GM12878 (cell line): ENCODE measurements at regions not wholly inside any gene's neighbourhood (a gene's known extent, or its start where the extent isn't known, plus 50 kb on each side); places are given as distances from the start of the nearest gene placed in this dataset.

Source experiments
- ATAC-seq: fragments of 200-7000 bp; cut with Tn5 transposase; 3 replicates; pipeline ENCODE4 v1.9.1; 2020; ENCODE audit warnings: mild to moderate bottlenecking, moderate library complexity
- BruUV-seq: library from RNA; stranded (reverse); fragments of 400-500 nt; replicated peaks from 2 replicates; lab custom pipeline; 2021; lab: Mats Ljungman, UMichigan
- CTCF ChIA-PET: fragments of 300-600 bp; sonication (Branson Sonifier 250); formaldehyde crosslinking; extraction: SDS; loops from one replicate; lab custom pipeline; 2021; ENCODE audit warnings: inconsistent platforms; lab: Yijun Ruan, JAX
- POLR2A ChIA-PET: fragments of 350-600 bp; formaldehyde crosslinking; extraction: SDS; loops from one replicate; lab custom pipeline; 2021; ENCODE audit warnings: inconsistent platforms; lab: Charles Lee
- RAD21 ChIA-PET: fragments of 300-600 bp; sonication (Branson Sonifier 250); formaldehyde crosslinking; loops from one replicate; lab custom pipeline; 2023; ENCODE audit warnings: antibody characterized with exemption; ENCODE audit not compliant: unreplicated experiment; lab: Charles Lee
- SMC1A ChIA-PET: fragments of 300-600 bp; sonication (Branson Sonifier 250); formaldehyde crosslinking; loops from one replicate; lab custom pipeline; 2023; ENCODE audit not compliant: unreplicated experiment, uncharacterized antibody; lab: Charles Lee
- DNase-seq: peaks from one replicate; pipeline ENCODE4 v3.0.0-alpha.2; 2011; ENCODE audit warnings: low read depth, low spot score
- FAIRE-seq: peaks from 3 replicates; lab custom pipeline; 2011; peaks lifted over from hg19 to GRCh38; lab: Jason Lieb, UNC
- H2AFZ ChIP-seq: 2 replicates; pipeline ENCODE4 v1.6.0; 2011; ENCODE audit warnings: low read depth, low read length, control low read depth; ENCODE audit not compliant: control insufficient read depth
- H3K27ac ChIP-seq: 2 replicates; pipeline ENCODE4 v1.5.1; 2011; ENCODE audit warnings: control low read depth; ENCODE audit not compliant: control insufficient read depth, insufficient read depth
- H3K27me3 ChIP-seq, 2 experiments: replicated peaks in 1 of 2; 2 replicates each; pipeline versions ENCODE4 v1.6.0 to v1.6.1; 2011; ENCODE audit warnings: low read length in 1 of 2; ENCODE audit not compliant: control insufficient read depth in 2 of 2, insufficient read depth in 2 of 2
- H3K36me3 ChIP-seq, 2 experiments: 2 replicates each; pipeline ENCODE4 v1.5.1; 2011; ENCODE audit warnings: low read length in 1 of 2; ENCODE audit not compliant: control insufficient read depth in 2 of 2, insufficient read depth in 2 of 2
- H3K4me1 ChIP-seq: 2 replicates; pipeline ENCODE4 v1.6.1; 2011; ENCODE audit warnings: mild to moderate bottlenecking, low read length, moderate library complexity, mixed read lengths; ENCODE audit not compliant: control insufficient read depth, insufficient read depth
- H3K4me2 ChIP-seq: 2 replicates; pipeline ENCODE4 v1.6.0; 2011; ENCODE audit warnings: control low read depth; ENCODE audit not compliant: control insufficient read depth, insufficient read depth
- H3K4me3 ChIP-seq: fragments of 200-600 bp; sonication (generic); 2 replicates; pipeline ENCODE4 v1.5.1; 2016
- H3K79me2 ChIP-seq: 2 replicates; pipeline ENCODE4 v1.6.0; 2011; ENCODE audit warnings: low read length; ENCODE audit not compliant: control insufficient read depth, insufficient read depth
- H3K9ac ChIP-seq: 2 replicates; pipeline ENCODE4 v1.8.0; 2011; ENCODE audit warnings: low read length, control low read depth, mixed read lengths; ENCODE audit not compliant: control insufficient read depth, insufficient read depth
- H3K9me3 ChIP-seq: replicated peaks from 3 replicates; pipeline ENCODE4 v1.5.1; 2011; ENCODE audit warnings: mild to moderate bottlenecking, low read length; ENCODE audit not compliant: control insufficient read depth, insufficient read depth
- H4K20me1 ChIP-seq: 2 replicates; pipeline ENCODE4 v1.6.0; 2011; ENCODE audit not compliant: control insufficient read depth, insufficient read depth
- FOS ChIP-seq: IDR thresholded peaks from 3 replicates; pipeline ENCODE4 v1.6.1; 2011; ENCODE audit warnings: borderline replicate concordance; ENCODE audit not compliant: insufficient read length; ENCODE audit errors: extremely low read depth
- HDAC2 ChIP-seq: fragments of 200-600 bp; sonication (generic); IDR thresholded peaks from 2 replicates; pipeline ENCODE4 v1.6.1; 2017
- IRF3 ChIP-seq: fragments of 450-650 bp; IDR thresholded peaks from 2 replicates; pipeline ENCODE4 v1.6.1; 2014; ENCODE audit warnings: mild to moderate bottlenecking
- JUND ChIP-seq: IDR thresholded peaks from 2 replicates; pipeline ENCODE4 v1.6.1; 2012; ENCODE audit warnings: low read depth, mild to moderate bottlenecking, low read length, improper control_type of control experiment, moderate library complexity
- MLLT1 ChIP-seq: fragments of 450-650 bp; IDR thresholded peaks from 2 replicates; pipeline ENCODE4 v1.6.1; 2016; ENCODE audit warnings: mild to moderate bottlenecking
- MTA2 ChIP-seq: fragments of 450-650 bp; IDR thresholded peaks from 2 replicates; pipeline ENCODE4 v1.6.1; 2016; ENCODE audit warnings: low read depth, mild to moderate bottlenecking, moderate library complexity
- NKRF ChIP-seq: fragments of 450-650 bp; conservative IDR thresholded peaks from 2 replicates; pipeline ENCODE4 v1.6.1; 2017; ENCODE audit warnings: mild to moderate bottlenecking, moderate library complexity
- PAX8 ChIP-seq: fragments of 450-650 bp; IDR thresholded peaks from 2 replicates; pipeline ENCODE4 v1.6.1; 2017; ENCODE audit warnings: mild to moderate bottlenecking, moderate library complexity
- SMARCA5 ChIP-seq: fragments of 450-650 bp; IDR thresholded peaks from 2 replicates; pipeline ENCODE4 v1.6.1; 2017; ENCODE audit warnings: mild to moderate bottlenecking
- SREBF1 ChIP-seq: IDR thresholded peaks from 2 replicates; pipeline ENCODE4 v1.6.1; 2012; ENCODE audit warnings: mild to moderate bottlenecking, low read length
- WGBS: methylation state at CpG from one replicate; pipeline ENCODE4 v1.1.6; 2016; ENCODE audit warnings: low lambda C conversion rate; ENCODE audit not compliant: insufficient replicate concordance, insufficient coverage; ENCODE audit errors: missing lambda C conversion rate; 5-methylcytosine and 5-hydroxymethylcytosine counted together
- in situ Hi-C: fragments of 300-500 bp; cut with MboI; formaldehyde crosslinking; loops from 9 replicates; pipeline ENCODE4 v1.14.3; 2018; ENCODE audit warnings: mixed read lengths
- intact Hi-C: fragments of 100-400 bp; cut with micrococcal nuclease; formaldehyde crosslinking; loops from one replicate; pipeline ENCODE4 v1.14.2; 2022; ENCODE audit not compliant: unreplicated experiment

GRCh38 chr5:58188262-58188651 is 271.6 kb downstream of the PLK2 start:
- no peak overlapping the region for H2AFZ ChIP-seq
- no peak overlapping the region for H3K9ac ChIP-seq
- in situ Hi-C loops: no loop called here
- H3K4me1 ChIP-seq: no peaks in the 10 kb centered on the region
- H3K27ac ChIP-seq: no peak overlapping the region
- no peaks in the 10 kb centered on the region for H4K20me1 ChIP-seq
- CTCF ChIA-PET: no interaction called here
- no peaks in the 10 kb centered on the region for H3K79me2 ChIP-seq
- SMC1A ChIA-PET: no interaction called here
- H3K4me3 ChIP-seq: no peak overlapping the region
- intact Hi-C loops: no loop called here
- DNase-seq (no peak), ATAC-seq (no peak), FAIRE-seq (no peak)
- TF ChIP-seq SMARCA5 (no peak), SREBF1 (no peak), IRF3 (no peak), NKRF (no peak), JUND (no peak), HDAC2 (no peak), FOS (no peak), MLLT1 (no peak), PAX8 (no peak), MTA2 (no peak)
- POLR2A ChIA-PET: no interaction called here
- BruUV-seq: no TSS peak
- 53% methylated on average over 4 of the region's 4 CpGs for WGBS
- no peaks in the 10 kb centered on the region for H3K9me3 ChIP-seq
- no peaks in the 10 kb centered on the region for H3K36me3 ChIP-seq
- no peaks in the 10 kb centered on the region for H3K27me3 ChIP-seq
- no peak overlapping the region for H3K4me2 ChIP-seq
- RAD21 ChIA-PET: no interaction called here
